HG03457 (cell line): ENCODE measurements at regions not wholly inside any gene's neighbourhood (a gene's known extent, or its start where the extent isn't known, plus 50 kb on each side); places are given as distances from the start of the nearest gene placed in this dataset.
"Not testable (repeated sequence)": the region's sequence is repeated elsewhere in the genome, so short reads cannot be mapped to it uniquely, and the experiment has no call there.

ENCODE experiments used
- ATAC-seq: cut with Tn5 transposase; IDR thresholded peaks from one replicate; pipeline ENCODE4 v1.9.1; 2021; ENCODE audit warnings: moderate number of reproducible peaks; ENCODE audit not compliant: unreplicated experiment

DNA sequence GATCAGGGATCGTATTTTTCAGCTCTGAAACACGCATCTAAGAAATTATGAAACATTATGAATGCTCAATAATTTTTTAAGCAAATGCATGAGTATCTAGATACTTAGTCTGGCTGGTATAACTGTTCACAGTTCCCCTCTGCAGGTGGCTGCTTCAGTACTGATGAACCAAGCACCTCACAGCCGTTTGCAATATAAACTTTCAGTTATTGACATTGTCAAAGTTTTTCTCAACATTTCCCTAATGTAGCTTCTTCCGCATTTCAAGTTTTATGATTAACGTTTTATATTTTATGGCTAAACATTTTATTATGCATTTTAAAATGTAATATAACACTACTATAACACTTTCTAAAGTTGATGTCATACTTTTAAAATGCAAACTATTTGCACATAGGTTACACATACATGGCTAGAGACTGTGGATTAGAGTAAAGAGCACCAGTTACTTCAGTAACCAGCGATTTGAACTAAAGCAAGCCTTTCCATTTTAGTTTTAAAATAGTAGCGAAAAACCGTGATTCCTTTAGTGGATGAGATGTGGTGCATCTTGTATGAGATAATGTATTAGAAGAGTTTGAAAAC, 495.4 kb downstream of the XIRP2 start:
- ATAC-seq: no peak

DNA sequence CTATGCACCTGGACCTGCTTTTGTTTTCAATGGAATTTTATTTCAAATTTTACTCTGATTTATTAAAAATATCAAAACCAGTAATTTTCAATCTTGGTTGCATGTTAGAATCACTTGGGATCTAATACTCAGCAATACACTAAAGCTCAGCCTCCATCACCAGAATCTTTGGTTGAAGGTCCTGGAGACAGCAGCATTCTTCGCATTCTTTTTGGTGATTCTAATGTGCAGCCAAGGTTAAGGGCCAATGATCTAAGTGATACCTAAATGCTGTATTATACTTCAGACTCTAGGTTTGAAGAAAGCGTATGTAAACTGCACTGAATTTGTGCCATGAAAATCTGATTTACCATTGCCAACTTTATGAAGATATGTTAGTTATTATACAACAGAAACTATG, 493.1 kb downstream of the XIRP2 start:
- ATAC-seq: no peak

DNA sequence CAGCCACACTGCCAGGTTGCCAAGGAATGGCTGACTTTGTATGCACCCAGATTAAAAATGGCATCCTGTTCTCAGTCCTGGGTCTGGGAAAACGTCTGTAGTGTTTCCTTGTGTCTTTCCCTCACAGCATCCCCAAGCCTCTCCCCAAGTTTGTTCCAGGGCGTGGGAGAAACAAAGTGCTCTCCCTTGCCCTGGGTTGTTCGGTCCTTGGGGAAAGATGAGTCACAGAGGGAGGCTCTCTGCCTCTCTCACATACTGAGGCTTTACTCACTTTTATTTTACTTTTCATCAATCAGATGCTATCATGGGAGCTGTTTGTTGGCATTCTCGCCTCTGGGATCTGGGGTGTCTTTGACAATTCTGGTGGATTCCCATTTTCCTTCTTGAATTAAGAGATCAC, 492.3 kb downstream of the XIRP2 start:
- ATAC-seq: no peak

DNA sequence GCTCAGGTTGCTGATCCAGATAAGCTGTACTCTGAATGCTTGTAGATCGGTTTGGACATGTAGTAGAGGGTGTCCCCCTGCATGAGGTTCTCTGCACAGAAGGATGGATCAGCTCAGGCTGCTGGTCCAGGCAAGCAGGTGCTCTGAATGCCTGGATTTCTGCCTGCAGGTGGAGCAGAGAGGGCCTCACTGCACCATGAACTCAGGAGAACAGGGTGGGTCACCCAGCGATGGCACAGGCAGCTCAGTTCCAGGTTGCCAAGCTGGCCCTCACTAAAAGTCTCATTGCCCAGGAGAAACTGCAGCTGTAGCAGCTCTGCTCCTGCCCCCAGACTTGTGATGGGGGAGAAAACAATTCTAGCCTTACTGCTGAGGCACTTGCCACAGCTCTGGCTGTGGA, 491.8 kb downstream of the XIRP2 start:
- no peak for ATAC-seq

DNA sequence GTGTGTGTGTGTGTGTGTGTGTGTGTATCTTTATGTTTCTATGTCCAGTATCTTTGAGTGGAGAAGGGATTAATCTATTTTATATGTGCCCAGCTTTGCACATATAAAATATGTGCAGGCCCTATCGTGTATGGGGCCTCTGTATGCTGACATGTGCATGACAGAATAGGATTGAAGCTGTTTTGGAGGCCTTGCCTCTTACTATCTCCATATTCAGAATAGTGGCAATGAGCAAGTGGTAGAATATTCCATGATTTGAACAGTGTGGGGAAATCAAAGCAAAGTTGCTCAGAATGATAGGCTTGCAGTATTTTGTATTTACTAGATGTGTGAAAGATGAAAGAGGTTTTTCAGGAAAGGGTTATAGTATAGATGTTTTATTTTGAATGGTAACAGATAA, 480.8 kb downstream of the XIRP2 start:
- no peak for ATAC-seq

DNA sequence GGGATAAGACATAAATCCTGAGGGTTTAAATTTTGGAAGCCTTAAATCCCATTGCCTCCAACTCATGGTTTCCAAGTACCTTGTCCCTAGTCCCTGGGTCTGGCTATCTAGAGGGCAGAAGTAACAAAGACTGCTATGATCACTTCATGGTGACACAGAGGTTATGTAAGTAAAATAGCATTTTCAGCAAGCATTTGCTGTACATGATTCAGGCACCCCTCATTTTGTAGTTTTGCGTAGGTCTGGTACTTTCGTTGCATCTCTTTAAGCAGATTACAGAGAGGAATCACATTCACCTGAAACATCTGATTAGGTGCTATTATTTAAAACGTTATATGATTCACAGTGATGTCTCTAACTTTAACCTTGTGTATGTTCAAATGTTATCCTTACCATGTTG, 480.1 kb downstream of the XIRP2 start:
- ATAC-seq: no peak

DNA sequence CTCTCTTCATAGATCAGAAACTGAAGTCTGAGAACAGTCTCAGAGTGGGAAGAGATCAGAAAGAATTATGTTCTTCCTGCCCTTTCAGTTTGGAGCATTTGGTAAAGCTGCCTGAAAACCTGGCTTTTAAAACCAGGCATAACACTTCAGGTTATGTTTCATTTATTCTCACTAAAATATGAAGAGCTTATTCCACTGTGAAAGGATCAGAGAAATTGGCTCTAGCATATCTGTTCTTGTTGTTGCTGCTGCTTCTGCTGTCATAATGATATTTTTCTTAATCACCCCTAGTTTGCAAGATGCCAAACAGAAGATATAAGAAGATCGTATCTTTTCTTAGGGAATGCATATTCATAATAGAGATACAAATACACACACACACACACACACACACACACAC, 476.9 kb downstream of the XIRP2 start:
- ATAC-seq: no peak

DNA sequence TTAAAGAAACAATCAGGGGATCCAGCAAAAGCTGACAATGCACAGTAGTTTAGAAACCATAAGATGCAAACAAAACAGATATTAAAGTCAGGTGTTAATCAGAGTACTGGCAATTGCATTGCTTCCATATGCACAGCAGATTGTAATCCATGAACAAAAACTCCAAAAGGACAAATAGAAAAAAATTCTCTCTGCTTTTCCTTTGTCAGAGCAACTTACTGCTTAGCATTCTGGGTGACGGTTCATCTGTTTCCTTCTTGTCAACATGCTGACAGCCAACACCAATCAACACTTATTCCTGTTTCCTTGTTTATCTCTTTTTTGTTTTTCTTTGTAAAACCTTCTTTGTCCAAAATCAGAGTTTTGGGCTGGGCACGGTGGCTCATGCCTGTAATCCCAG, 473.1 kb downstream of the XIRP2 start:
- ATAC-seq: no peak

DNA sequence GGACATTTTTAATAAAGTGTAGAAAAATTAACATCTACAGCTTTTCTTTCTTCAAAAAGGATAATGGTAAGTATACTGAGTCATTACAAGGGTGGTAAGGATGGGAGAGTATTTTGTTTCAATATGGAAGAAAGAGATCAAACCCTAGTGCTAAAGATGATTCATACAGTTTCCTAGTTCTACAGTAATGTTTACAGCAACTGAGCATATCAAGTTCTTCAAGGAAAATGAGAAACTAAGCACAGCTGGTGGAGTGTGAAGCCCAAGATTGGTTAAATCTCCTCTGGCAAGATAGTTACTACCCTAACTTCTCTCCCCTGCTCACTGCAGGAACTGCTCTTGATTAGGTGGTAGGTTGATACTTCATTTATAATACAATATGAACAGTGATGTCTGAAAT, 467.5 kb downstream of the XIRP2 start:
- no peak for ATAC-seq

DNA sequence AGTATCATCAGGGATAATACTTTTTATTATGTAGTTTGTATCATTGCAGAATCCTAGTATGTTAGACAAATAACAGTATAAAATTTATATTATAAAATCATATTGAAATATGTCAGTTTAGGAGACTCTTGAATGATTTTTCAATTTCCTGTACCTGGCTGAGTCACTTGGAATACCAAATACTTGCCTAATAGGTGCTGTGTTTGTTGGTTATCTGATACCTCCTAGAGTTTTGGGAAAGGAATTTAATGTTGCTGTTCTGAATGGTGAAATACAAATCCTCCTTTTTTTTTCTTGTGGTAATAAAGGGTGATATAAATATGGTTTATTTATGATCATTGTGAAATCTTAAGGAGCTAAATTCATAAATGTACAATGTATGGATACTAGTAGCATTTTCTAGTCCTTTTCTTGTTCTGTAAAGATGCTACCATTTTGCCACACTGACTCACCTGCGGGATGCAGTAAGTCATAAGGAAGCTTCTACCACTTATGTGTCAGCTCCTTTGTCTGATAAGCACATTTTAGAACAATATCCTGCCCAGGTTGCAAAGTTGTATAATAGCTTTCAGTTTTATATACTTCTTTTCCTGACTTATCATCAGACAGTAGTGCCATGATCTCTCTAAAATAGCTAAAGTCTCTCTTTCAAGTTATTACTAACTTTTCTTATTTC, 465.5 kb downstream of the XIRP2 start:
- no peak for ATAC-seq

DNA sequence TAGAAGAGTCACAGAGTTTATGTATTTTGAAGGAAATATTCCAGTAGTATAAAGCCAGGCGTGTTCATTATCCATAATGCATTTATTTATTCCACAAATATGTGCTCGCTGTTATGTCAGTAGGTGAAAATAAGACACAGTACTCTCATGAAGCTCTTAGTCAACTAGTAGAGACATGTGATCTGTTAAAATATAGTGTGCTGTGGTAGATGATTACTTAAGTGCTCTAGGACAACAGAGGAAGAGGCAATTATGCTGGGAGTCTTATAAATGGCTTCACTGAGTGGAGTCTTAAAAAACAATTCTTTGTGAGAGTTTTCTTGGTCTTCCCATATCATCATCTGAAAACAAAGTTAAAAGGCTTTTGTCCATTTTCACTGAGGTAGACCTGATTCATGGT, 457.3 kb downstream of the XIRP2 start:
- ATAC-seq: no peak

DNA sequence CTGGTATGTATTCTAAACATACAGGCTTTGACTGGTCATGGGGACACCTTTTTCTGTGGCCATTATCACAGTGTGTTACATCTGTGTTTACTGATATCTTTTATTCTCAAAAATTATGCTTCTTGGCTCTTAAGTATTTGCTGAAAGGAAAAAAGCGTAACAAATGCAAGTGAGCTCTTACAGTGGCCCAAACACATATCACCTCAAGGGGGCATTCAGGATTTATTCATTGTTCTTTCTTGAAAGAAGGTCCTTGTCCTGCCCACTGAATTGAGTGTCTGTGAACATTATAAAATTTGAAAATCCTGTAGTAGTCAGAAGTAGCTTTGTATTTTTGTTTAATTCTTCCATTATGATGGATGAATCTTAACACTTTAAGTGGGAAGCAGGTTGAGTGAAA, 454.5 kb downstream of the XIRP2 start:
- no peak for ATAC-seq

DNA sequence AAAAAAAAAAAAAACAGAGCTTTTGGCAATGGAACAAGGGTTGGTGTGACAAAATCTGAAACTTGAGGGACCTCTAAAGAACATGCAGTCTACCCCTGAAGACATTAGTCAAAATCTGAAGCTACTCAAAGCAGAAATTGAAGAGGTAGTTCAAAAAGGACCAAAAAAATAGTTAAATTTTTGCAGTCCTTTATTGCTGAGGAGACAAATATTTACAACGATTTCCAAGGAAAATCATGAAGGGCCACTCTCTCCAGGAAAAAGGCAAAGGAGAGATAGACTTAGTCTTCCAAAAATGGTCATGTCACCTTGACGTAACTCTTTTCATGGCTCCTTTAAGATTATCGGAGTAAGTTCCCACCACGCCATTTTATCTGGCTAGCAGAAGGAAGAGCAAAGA, 452.0 kb downstream of the XIRP2 start:
- no peak for ATAC-seq

DNA sequence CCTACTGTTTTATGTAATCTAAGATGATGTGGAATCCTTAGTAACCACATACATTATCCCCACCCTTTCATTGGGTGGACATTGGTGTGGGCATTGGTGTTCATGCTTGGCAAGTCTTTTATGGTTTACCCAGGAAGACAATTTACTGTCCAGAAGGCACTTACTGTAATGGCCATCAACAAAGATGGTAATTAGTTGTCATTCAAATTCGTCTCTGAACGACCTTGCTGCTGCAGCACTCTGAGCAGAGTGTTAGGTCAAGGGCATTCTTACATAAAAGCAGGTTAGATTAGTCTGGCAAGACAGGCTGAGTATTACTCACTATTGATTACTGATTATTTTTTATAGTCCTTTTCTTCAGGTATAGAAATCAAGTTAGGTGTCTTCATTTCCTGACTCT, 447.9 kb downstream of the XIRP2 start:
- no peak for ATAC-seq

DNA sequence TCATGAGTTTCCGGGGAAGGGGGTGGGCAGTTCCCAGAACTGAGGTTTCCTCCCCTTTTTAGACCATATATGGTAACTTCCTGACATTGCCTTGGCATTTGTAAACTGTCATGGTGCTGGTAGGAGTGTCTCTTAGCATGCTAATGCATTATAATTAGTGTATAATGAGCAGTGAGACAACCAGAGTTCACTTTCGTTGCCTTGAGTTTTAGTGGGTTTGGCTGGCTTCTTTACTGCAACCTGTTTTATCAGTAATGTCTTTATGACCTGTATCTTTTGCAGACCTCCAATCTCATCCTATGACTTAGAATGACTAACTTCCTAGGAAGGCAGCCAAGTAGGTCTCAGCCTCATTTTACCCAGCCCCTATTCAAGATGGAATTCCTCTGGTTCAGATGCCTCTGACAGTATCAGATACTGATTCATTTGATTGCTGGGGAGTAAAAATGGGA, 447.3 kb downstream of the XIRP2 start:
- no peak for ATAC-seq

DNA sequence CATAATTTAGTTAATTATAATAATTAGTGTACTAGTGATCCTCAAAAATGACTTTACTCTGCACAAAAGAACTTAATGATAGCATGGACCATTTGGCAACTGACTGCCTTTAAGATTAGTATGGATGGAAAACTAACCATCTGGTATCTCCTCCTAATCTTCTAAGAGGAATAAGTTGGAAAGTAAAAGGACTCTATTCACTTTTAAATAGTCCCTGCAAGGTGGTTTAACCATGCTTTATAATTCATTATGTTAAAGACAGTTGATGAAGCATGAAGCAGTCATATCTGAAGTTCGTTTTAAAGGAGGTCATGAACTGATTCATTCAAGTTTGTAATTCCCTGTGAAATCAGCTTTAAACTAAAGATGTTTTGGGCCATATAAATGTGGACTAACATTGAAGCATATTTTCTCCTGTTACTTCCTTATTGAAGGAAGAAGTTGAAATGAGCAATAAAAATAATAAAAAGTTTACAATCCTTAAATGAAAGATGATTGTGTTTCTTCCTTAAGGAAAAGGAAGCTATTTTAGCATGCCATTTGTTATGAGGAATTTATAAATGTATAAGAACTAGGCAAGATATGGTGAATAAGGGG, 446.0 kb downstream of the XIRP2 start:
- ATAC-seq: no peak

DNA sequence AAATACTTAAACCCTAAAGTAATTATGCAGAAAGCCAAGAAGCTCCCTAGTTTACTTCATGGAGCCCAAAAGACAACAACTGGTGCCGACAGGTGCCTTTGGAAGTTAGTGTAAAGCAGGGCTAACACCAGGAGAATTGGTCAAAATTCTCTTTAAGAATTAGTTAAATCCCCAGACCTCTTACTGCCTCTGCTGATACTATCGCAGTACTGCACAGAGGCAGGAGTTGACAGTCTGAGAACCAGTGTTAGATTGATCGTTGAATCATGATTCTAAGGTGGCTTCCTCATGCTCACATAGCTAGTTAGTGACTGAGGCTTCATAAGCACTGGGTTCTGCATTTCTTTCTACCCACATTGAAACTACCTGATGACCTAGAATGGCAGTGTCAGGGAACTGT, 445.0 kb downstream of the XIRP2 start:
- ATAC-seq: no peak

DNA sequence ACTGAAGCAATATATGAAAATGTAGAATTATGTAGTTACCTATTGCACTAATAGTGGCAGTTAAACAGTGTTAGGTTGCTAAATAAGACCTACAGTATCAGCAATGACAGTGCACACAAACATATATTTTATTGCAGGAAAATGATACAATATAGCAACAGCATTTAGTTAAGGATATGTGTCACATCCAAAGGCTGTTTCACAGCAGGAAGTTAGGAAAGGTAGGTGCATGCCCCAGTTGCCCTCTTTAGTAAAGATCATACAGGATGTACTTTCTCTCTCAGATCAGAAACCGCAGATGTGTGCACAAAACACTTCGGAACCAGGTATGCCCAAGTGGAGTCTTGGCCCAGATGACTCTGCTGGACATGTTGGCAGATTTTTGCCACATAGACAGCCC, 444.1 kb downstream of the XIRP2 start:
- ATAC-seq: no peak

DNA sequence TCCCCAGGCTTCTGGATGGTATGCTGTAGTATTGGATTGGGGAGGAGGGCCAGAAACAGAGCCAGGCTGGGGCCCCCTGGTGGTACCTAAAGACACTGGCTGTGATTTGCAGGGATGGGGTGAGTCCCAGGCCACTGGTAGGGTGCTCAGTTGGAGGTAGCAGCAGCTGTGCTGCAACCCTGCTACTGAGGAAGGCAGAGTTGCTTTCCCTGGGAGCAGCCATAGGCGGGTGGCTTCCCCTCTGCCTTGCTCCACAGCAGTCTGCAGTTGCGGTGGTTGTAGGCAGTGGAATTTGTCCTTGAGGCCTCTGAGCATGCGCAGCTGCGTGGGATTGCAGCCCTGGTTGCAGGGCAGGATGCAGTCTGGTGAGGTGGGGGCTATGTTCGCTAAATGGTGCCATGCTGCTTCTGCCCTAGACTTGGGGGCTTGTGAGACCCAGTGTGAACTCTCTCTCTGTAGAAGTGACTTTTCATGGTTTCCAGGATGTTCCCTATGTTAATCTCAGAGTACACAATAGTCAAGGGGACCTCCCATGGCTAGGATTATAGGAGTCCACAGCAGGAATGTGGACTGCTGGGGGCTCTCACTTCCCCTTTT, 443.5 kb downstream of the XIRP2 start:
- no peak for ATAC-seq

DNA sequence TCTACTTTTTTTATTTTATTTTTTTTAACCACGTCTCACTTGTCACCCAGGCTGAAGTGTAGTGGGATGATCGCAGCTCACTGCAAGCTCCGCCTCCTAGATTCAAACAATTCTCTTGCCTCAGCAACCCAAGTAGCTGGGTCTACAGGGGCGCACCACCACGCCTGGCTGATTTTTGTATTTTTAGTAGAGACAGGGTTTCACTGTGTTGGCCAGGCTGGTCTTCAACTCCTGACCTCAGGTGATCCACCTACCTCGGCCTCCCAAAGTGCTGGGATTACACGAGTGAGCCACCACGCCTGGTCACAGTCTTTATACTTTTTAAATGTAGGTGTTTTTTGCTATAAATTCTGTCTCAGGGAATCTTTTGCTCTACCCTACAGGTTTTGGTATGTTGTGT, 440.5 kb downstream of the XIRP2 start:
- ATAC-seq: not testable (repeated sequence)

DNA sequence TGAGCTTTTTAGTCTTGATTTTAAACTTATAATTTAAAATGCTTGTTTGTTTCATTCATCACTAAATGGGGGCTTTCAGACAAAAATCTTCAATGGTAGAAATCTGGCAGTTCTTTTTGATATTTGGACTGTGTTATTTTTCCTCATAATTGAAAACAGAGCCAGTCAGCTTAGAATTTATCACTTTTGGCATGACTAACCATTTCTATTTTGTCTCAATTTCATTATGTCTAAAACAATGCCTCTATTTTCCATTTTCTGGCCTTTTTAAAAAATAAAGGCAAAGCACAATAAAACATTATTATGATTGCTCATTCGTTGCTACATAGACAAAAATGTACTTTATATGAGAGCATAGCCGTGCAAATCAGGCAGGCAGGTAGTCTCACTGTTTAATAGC, 434.5 kb downstream of the XIRP2 start:
- no peak for ATAC-seq

DNA sequence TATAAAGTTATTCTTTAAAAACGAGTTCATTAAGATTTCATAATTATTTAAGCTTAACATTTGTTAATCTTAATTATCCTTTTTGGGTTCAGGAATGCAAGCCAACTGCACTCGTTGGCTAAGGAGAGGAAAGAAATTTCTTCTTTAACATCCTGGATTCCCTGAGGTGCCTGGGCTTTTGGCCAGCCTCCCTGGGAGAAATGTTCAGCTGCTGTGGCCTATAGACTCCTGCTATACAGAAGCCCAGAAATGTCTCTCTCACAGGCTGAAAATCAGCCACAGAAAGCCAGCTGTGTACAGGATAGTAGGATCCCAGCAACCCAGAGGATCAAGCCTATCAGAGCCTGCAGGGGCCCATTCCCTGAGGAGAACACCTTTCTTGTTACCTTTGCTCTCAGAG, 430.3 kb downstream of the XIRP2 start:
- ATAC-seq: no peak
